ENCODE measurements at regions not wholly inside any gene's neighbourhood (a gene's known extent, or its start where the extent isn't known, plus 50 kb on each side); places are given as distances from the start of the nearest gene placed in this dataset.
"Not testable (repeated sequence)": the region's sequence is repeated elsewhere in the genome, so short reads cannot be mapped to it uniquely, and the experiment has no call there.

DNA sequence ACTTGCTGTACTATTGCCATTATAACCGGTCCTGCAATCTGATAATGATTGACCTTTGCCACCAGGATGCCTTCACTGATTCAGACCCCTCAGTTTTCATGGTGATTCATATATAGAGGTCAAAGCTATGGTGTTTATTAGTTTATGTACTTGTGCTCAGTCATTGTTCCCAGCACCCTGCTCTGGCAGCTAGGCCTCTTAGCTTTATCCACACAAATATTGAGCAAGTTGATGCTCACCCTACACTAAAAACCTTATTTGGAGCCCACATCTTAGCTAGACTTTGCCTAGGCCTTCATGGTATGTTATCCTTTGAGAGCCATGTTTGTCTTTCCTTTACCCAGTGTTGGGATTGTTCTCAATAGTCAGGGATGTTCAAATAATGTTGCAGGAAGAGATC is 679.0 kb downstream of the SPATA31A6 start:
- TF ChIP-seq, protein P1, sequence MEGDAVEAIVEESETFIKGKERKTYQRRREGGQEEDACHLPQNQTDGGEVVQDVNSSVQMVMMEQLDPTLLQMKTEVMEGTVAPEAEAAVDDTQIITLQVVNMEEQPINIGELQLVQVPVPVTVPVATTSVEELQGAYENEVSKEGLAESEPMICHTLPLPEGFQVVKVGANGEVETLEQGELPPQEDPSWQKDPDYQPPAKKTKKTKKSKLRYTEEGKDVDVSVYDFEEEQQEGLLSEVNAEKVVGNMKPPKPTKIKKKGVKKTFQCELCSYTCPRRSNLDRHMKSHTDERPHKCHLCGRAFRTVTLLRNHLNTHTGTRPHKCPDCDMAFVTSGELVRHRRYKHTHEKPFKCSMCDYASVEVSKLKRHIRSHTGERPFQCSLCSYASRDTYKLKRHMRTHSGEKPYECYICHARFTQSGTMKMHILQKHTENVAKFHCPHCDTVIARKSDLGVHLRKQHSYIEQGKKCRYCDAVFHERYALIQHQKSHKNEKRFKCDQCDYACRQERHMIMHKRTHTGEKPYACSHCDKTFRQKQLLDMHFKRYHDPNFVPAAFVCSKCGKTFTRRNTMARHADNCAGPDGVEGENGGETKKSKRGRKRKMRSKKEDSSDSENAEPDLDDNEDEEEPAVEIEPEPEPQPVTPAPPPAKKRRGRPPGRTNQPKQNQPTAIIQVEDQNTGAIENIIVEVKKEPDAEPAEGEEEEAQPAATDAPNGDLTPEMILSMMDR (IDR thresholded peaks at IDR 0.05; ENCODE audit: insufficient read depth, low read depth, low read length) = not testable (repeated sequence)
- TF ChIP-seq EZH2 (IDR thresholded peaks at IDR 0.05; ENCODE audit: insufficient read depth, low read length) = not testable (repeated sequence)
